ENCODE measurements at regions not wholly inside any gene's neighbourhood (a gene's known extent, or its start where the extent isn't known, plus 50 kb on each side); places are given as distances from the start of the nearest gene placed in this dataset.

GRCh38 chr5:164498438-164498837 lies 993.0 kb downstream of the MAT2B start:
- H3K27me3 ChIP-seq (ENCODE audit: control insufficient read depth in 2 of 2, insufficient read depth in 2 of 2, low read length in 2 of 2), result no peaks in the 10 kb centered on the region
- FAIRE-seq, result no peak
- H3K9ac ChIP-seq (replicated peaks; ENCODE audit: extremely low read depth, insufficient read depth, low read length), result no peak overlapping the region
- H3K36me3 ChIP-seq (ENCODE audit: control insufficient read depth in 2 of 2, extremely low read depth in 1 of 2, insufficient read depth in 2 of 2, low read length in 2 of 2), result no peaks in the 10 kb centered on the region
- H2AFZ ChIP-seq (ENCODE audit: low read depth, low read length), result no peak overlapping the region
- no peaks in the 10 kb centered on the region for H4K20me1 ChIP-seq (replicated peaks; ENCODE audit: control insufficient read depth, extremely low read depth, insufficient read depth, low read length)
- H3K27ac ChIP-seq (ENCODE audit: insufficient read depth, low read depth, low read length), result no peak overlapping the region
- TF ChIP-seq JUN (IDR thresholded peaks at IDR 0.05; ENCODE audit: borderline replicate concordance, insufficient read depth, insufficient read length, low read depth), result no peak
- TF ChIP-seq FOS (IDR thresholded peaks at IDR 0.05; ENCODE audit: borderline replicate concordance, insufficient read depth, low read length), result no peak
- TF ChIP-seq MAX (IDR thresholded peaks at IDR 0.05; ENCODE audit: insufficient read depth, insufficient read length), result no peak
- ChIA-PET POLR2A (no interaction called here), CTCF (interaction anchor here (1.8 kb wide), 1 partner anchor 486 kb away, joined by 7 read pairs; no protein-coding TSS in a partner anchor)
- no TSS peak for BruUV-seq (replicated peaks)
- DNase-seq (ENCODE audit: low read depth, low spot score), result no peak
- H3K4me3 ChIP-seq (replicated peaks in 1 of 3; ENCODE audit: insufficient read depth in 1 of 3, low read depth in 1 of 3, low read length in 3 of 3), result no peak overlapping the region
- dilution Hi-C loops (cut with MboI; ENCODE audit: extremely low pct_ligation_motif_present, low sequenced_read_pairs), result no loop called here
- H3K4me2 ChIP-seq (ENCODE audit: insufficient read depth, low read length), result no peak overlapping the region
- H3K79me2 ChIP-seq (ENCODE audit: control insufficient read depth, insufficient read depth, low read length), result no peaks in the 10 kb centered on the region
- intact Hi-C loops (cut with micrococcal nuclease), result no loop called here
- H3K9me3 ChIP-seq (replicated peaks; ENCODE audit: control insufficient read depth, insufficient read depth, low read length), result no peaks in the 10 kb centered on the region
- H3K4me1 ChIP-seq (ENCODE audit: control insufficient read depth, extremely low read depth, insufficient read depth, low read length), result no peaks in the 10 kb centered on the region
- no peaks in the 10 kb centered on the region for H3K9me1 ChIP-seq (replicated peaks; ENCODE audit: control insufficient read depth, extremely low read depth, insufficient read depth, low read length)

- no TSS peak for BruUV-seq (replicated peaks)
- Histone ChIP-seq H3K9me1 (replicated peaks; ENCODE audit: control insufficient read depth, extremely low read depth, insufficient read depth, low read length) (no peaks in the 10 kb centered on the region), H3K4me1 (ENCODE audit: control insufficient read depth, extremely low read depth, insufficient read depth, low read length) (peaks cover 2% of the 10 kb centered on the region), H4K20me1 (replicated peaks; ENCODE audit: control insufficient read depth, extremely low read depth, insufficient read depth, low read length) (no peaks in the 10 kb centered on the region), H2AFZ (ENCODE audit: low read depth, low read length) (no peak overlapping the region), H3K27ac (ENCODE audit: insufficient read depth, low read depth, low read length) (no peak overlapping the region), H3K9ac (replicated peaks; ENCODE audit: extremely low read depth, insufficient read depth, low read length) (no peak overlapping the region), H3K79me2 (ENCODE audit: control insufficient read depth, insufficient read depth, low read length) (no peaks in the 10 kb centered on the region), H3K4me2 (ENCODE audit: insufficient read depth, low read length) (no peak overlapping the region), H3K4me3 (replicated peaks in 1 of 3; ENCODE audit: insufficient read depth in 1 of 3, low read depth in 1 of 3, low read length in 3 of 3) (no peak overlapping the region), H3K36me3 (ENCODE audit: control insufficient read depth in 2 of 2, extremely low read depth in 1 of 2, insufficient read depth in 2 of 2, low read length in 2 of 2) (no peaks in the 10 kb centered on the region), H3K9me3 (replicated peaks; ENCODE audit: control insufficient read depth, insufficient read depth, low read length) (no peaks in the 10 kb centered on the region), H3K27me3 (ENCODE audit: control insufficient read depth in 2 of 2, insufficient read depth in 2 of 2, low read length in 2 of 2) (no peaks in the 10 kb centered on the region)
- DNase-seq (ENCODE audit: low read depth, low spot score) (no peak), FAIRE-seq (no peak)
- ChIA-PET POLR2A (no interaction called here), CTCF (interaction anchor here (5.8 to 6.9 kb wide), 2 partner anchors 488 to 933 kb away, joined by 95 to 182 read pairs; no protein-coding TSS in a partner anchor)
- dilution Hi-C loops (cut with MboI; ENCODE audit: extremely low pct_ligation_motif_present, low sequenced_read_pairs), result no loop called here
- TF ChIP-seq EZH2 (IDR thresholded peaks at IDR 0.05; ENCODE audit: borderline replicate concordance, low read depth, low read length, severe bottlenecking) (no peak), JUN (IDR thresholded peaks at IDR 0.05; ENCODE audit: borderline replicate concordance, insufficient read depth, insufficient read length, low read depth) (no peak), FOS (IDR thresholded peaks at IDR 0.05; ENCODE audit: borderline replicate concordance, insufficient read depth, low read length) (no peak), POLR2AphosphoS5 (IDR thresholded peaks at IDR 0.05; ENCODE audit: insufficient read depth, low read depth, low read length) (no peak)
- intact Hi-C loops (cut with micrococcal nuclease), result loop anchor here (5.0 to 10.0 kb wide), 3 partner anchors 79 to 1026 kb away; no protein-coding TSS in a partner anchor
These were observed 995.4 kb downstream of the MAT2B start for GRCh38 chr5:164500856-164501255.

Data from endothelial cell of umbilical vein (primary cell).